Activated T-cell treated with anti-CD3 and anti-CD28 coated beads for 48 hours (primary cell): ENCODE measurements at regions not wholly inside any gene's neighbourhood (a gene's known extent, or its start where the extent isn't known, plus 50 kb on each side); places are given as distances from the start of the nearest gene placed in this dataset.
A peak's percentile ranks its signal among the peaks of the same experiment; 100 is the strongest.

Source experiments
- DNase-seq: peaks from one replicate; pipeline ENCODE4 v3.0.0-alpha.2; 2020; ENCODE audit warnings: low read depth

DNA sequence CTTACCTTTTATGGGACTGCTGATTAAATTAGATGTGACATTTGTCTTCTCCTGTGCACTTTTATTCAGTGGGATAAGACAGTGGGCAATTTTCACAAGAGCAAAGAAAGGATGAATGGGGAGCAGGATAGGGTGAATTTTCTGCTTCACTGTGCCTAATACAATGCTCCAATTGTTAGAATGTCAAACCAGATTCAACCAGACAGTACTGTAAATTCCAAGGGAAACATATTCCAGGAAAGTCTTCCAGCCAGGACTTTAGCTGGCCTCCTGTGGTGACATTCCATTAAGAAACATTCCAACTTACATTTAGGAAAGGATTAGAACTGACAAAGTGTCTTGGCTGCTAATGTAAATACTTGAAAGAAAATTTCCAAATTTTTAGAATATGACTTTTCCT is 100.1 kb upstream of the PROK2 start:
- no peak for DNase-seq

DNA sequence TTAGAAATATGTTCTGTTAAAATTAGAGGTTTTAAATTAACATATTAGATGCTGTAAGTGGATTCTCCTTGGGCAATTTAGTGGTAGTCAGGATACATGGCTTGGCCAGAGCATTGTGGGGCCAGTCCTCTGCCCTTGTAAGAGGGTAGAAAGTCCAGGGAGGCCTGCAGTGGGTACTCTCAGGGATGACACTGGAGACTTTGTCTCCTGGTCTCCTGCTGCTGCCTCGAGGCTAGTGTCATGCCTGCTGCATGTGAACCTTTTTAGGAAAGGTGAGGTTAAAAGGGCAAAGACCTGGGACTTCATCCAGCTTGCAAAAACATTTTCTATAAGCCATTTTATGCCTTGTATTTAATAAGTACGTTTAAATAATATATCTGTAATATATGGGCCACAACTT is 96.8 kb upstream of the PROK2 start:
- no peak for DNase-seq

DNA sequence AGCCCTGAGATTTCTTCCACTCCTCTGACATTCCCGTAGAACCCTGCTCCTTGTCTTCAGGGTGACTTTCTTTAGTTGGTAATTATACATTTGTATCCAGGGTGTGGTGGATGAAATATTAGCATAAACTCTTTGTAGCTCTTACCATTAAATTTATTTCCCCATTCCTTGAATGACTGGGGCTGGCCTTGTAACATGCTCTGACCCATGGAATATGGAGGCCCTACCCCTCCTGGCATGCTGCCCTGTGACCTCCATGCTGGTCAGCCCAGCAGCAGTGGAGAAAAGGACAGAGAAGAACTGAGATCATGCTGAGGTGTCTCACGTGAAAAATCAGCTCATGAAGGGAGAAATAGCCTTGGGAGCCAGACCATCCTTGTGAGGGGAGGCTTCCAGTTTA is 96.1 kb upstream of the PROK2 start:
- no peak for DNase-seq

DNA sequence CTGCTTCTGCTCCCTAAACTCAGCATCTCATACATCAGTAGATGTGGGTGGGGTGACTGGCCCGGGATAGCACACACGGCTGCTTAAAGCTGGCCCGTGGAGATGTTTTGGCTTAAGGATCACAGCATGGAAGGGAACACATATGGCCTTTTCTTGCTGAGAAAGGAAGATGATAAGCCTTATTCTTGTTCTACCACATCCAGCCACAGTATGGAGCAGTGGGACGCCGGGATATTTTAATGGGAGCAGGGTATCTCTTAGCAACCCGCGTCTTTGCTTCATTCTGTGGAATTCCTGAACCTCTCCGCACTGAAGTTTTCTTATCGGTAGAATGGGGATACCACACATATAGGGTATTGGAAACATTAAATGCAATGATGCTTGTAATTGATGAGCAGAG is 94.1 kb upstream of the PROK2 start:
- no peak for DNase-seq

DNA sequence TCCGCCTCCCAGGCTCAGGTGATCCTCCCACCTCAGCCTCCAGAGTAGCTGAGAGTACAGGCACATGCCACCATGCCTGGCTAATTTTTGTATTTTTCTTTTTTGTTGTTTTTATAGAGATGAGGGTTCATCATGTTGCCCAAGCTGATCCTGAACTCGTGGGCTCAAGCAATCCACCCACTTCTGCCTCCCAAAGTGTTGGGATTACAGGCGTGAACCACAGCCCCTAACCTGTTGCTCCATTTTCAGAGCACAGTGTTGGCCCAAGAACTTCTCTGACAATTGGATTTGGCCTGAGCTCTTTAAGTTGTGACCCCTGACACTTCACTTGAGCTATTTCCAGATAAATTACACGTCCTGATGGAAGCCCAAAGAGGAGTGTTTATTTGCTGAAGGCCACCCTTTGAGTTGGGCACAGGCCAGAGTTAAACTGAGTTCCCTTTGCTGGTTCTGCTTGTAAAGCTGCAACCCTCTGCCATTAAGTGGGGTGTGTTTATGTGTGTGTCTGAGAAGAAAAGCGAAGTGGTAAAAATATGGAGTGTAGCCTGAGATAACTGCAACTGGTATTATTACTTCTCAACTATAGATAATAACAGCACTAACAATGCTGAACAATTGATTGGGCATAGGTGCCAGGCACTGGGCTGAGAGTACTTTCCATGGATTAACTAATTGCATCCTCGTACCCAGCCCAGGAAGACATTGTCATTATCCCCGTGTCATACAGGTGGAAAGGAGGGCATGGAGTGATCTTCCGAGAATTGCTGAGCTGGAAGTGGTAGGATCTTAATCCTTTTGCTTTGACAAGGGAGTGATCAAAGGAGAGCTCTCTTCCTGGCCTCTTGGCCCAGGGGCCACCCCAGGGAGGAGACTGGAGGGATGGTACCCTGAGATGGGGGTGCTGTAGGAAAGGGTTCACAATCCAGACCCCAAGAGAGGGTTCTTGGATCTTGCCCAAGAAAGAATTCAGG is 91.5 kb upstream of the PROK2 start:
- DNase-seq = no peak

DNA sequence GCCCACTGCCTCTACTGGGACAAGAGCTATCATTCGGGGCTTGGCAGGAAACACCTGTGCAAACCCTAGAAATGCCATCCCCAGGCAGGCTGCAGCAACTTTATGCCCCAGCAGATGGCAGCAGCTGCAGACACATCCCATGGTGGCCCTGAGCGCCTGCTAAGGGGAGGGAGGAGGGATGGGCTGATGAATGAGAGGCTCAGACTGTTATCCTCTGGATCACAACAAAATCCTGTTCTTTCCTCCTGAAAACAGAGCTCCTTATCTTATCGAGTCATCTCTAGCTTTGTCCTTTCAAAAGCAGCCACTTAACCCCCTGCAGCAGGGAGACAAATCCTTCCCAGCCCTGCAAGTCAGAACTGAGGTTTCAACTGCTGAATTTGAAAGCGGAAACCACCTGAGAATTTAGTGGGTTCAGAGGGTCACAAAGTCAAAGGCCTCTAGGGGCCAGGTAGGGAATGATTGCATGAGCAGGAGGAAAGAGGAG is 90.6 kb upstream of the PROK2 start:
- DNase-seq = peak; percentile 74

DNA sequence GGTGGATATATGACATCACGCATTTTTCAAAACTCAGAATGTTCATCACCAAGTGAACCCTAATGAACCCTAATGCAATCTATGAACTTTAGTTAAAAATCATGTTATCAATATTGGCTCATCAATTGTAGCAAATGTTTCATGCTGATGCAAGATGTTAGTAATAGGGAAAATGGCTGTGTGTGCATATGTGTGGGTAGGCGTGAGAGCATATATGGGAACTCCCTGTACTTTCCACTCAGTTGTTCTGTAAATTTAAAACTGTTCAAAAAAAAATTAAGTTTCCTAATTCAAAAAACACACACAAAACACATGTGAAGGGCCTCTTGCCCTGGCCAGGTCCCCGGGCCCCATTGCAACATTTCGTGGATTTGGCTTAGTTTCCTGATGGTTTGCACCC is 89.7 kb upstream of the PROK2 start:
- DNase-seq = no peak

DNA sequence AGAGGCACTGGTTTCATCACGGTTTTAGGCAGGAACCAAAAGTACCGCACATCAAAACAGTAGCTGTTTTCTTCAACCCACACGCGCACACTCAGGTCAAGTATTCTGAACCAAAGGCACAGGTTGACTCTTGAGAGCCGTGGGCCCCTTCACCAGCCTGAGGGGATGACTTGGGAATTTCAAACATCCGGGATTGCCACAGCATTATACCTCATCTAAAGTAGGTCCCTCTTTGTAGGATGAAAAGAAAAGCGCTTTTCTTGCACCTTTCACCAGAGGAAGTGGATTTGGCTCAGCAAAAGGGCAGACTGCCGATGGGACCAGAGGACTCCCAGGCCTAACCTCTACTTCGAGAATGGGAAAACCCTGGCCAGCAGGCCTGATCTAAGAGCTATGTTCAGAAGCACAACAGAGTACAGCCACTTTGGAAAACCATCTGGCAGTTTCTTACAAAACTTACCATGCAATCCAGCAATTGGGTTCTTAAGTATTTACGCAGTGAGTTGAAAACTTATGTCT is 88.2 kb upstream of the PROK2 start:
- no peak for DNase-seq

DNA sequence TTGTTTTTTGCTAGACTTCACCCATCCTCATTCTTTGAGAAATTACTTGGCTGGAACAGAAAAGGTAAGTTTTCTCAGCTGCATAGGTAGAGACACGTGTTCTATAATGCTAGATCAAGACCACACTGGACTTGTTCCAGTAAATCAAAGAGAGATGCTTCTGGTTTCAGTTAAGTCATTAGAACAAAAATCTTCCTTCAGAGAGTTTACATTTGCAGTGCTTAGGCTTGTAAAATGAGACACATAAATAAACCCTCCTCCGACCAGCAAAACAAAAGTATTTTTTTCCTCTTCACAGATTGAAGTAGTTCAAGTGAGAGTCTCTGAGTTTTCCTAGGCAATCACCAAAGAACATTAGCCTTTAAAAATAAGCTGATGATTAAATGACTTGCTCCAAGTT is 87.3 kb upstream of the PROK2 start:
- DNase-seq = no peak

DNA sequence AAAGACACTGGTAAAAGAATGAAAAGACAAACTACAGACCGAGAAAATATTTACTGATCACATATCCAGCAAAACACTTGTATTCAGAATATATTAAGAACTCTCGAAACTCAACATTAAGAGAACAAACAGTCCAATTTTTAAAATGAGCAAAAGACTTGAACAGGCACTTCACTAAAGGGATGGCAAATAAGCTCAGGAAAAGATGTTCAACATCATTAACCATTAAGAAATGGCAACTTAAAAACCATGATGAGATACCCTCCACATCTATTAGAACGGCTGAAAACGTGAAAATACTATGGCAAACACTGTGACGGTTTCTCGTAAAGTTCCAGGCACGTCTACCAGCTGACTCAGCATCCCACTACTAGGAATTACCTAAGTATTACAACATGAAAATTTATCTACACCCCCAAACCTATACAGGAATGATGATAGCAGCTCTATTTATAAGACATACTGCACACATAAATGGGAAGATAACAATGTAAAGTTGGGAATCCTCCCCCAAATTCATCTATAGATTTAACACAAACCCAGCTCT is 86.1 kb upstream of the PROK2 start:
- no peak for DNase-seq

DNA sequence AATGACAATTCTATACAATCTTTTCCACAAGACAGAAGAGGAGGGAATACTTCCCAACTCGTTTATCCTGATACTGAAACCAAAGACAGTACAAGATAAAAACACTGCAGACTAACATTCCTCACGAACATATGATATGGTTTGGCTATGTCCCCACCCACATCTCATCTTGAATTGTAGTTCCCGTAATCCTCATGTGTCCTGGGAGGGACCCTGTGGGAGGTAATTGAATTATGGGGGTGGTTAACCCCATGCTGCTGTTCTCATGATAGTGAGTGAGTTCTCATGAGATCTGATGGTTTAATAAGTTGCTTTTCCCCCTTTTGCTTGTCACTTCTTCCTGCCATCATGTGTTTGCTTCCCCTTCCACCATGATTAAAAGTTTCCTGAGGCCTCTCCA is 83.9 kb upstream of the PROK2 start:
- no peak for DNase-seq

DNA sequence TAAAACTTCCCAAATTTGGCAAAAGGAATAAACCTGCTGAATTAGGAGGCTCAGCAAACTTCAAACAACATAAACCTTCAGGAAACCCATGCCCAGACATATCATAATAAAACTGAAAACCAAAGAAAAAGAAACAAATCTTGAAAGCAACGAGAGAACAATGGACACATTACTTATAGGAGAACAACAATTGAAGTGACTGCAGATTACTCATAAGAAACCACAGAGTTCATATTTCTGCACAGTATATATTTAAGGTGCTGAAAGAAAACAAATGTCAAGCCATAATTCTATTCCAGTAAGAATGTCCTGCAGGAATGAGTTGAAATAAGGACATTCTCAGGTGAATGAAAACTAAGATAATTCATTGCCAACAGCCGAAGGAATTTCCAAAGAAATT is 80.8 kb upstream of the PROK2 start:
- no peak for DNase-seq

DNA sequence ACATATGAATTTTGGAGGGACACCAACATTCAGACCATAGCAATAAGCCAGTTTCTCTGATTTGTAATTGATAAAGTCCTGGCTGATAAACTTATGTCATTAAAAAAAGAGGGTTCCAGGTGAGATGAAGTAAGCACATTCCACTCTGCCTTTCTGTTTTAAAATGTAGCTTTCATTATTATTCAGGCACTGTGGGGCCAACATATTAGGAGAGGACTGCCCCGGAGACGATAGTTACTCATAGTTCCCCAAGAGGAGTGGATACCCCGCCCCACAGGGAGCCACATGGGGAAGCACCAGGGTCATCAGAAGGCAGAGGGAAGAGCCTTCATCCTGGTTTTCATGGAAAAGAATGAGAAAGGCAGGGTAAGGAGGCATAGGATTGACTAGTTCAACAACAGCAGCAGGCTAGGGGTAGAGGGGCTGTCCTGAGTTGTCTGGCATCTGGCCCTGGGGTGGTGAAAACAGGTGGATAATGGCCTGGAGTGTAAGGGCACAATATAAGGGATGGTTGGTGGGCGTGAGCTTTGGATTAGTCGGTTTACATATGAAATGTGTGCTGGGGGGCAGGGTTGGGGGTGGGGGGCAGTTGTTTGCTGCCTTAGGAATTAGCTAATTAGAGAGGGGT is 78.7 kb upstream of the PROK2 start:
- no peak for DNase-seq

DNA sequence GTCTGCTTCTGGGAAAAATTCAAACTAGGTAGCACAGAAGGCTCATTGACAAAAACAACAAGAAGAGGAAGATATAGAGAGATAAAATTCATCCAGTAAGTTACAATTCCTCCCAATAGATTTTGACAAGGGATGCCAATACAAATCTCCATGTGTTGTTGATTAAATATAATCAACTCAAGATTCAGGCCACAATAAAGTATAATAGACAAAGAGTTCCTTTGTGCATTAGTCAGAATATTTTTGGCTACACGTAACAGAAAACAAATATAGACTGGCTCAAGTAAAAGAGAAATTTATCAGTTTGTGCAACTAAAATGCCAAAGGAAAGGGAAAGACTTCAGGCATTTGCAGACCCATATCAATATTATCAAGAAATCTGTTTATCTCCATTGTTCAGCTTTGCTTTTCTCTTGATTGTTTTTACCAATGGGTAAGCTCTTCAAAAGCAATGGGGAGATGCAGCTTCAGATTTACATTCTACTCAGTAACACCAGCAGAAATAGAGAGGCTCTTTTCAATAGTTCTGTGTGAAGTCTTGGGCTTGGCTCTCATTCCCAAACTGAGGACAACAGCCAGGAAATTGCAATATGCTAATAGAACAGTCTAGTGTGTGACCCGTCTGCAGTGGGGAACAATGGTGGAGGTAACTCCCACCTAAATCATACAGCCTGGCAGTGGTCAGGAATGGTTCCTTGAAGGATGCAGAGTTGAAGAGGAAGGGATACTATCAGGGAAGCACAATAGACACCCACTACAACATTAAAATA is 77.6 kb upstream of the PROK2 start:
- DNase-seq = no peak

DNA sequence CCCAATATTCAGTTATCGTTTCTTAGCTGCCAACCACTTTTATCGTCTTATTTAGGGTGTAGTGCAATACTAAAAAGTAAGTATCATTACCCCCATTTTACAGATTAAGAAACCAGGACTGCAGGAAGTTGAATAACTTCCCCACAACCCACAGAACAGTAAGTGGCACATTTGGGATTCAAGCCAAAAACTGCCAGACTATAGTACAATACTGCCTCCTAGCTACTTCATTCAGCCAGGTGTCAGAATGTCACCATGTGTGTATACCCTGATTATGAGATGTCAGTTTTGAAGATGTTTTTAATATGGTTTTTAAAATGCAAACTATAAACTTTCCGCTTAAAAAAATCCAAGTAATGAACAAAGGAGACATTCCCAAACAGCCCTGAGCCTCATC is 74.2 kb upstream of the PROK2 start:
- no peak for DNase-seq

DNA sequence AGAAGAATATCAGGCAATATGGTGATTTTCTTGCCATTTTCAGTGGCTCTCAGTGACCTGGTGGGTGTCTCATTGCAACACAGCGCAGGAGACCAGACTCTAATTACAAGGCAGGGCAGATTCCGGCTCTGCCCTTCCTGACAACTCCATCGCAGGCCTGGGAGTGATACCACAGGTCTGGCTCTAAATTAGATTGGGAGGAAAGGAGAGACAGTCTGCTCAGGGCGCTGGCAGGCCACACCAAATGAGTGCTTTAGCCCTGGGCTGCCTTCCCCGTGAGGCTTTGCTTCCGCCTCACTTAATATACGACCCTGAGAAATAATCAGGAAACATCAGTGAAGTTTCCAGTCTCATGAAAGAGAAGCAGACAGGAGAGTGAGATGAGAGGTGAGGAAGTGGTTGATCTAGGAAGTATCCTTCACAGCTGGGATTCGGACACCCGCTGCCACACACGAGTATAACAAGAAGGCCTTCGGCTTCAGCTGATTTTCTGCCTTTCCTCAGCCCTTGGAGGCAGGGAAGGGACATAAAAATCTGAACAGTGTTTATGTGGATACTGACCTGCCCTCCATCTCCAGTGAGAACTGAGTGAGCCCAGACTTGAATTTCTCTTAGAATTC is 73.7 kb upstream of the PROK2 start:
- no peak for DNase-seq

DNA sequence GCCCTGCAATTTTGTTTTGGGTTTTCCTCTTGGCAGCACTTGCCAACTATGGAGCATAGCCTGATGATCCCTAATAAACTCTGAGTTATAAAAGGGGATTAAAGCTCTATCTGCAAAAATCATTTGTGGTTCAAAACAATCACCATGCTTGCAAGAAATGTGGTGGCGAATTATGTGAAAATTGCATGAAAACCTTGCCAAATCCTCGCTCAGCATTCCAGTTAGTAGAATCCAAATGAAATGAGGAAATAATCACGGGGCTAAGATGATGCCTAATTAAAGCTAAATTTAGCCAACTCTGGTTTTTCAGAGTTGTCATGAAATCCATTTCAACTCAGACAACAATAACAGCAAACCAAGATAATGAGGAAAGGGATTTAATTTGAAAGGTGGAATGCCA is 73.0 kb upstream of the PROK2 start:
- DNase-seq = no peak

DNA sequence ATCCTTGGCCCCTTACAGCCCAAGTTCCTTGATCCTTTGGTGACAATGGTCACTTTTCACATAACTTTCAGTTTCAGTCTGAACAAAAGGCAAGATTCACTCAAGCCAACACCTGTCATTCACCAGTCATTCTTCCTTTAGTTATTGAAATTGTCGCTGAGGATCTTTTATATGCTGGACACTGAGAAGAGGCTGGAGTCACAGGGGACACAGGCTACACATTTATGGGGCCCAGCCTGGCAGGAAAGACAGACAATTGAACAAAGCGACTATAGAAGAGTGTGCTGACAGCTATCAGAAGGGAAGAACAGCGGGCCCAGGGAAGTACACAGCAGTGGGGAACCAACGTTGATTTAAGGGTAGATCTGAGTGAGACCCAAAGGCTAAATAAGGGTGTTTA is 69.8 kb upstream of the PROK2 start:
- no peak for DNase-seq

DNA sequence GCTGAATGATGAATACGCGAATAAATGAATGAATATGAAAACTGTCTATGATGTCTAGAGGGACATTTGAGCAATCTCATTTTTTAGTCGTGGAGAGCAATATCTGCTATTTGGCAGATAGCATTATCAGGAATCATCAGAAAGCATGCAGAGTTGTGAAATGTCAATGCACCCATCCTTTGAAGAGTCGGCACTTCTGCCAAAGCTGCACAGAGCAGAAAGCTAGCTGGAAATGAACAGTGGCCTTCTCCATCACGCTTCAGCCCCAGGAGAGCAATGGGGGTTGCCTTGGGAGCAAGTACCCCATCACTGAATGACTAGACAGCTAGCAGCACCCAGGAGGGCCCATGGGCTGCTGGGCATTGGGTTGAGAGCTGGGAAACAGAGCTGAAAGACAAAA is 69.1 kb upstream of the PROK2 start:
- DNase-seq = no peak

DNA sequence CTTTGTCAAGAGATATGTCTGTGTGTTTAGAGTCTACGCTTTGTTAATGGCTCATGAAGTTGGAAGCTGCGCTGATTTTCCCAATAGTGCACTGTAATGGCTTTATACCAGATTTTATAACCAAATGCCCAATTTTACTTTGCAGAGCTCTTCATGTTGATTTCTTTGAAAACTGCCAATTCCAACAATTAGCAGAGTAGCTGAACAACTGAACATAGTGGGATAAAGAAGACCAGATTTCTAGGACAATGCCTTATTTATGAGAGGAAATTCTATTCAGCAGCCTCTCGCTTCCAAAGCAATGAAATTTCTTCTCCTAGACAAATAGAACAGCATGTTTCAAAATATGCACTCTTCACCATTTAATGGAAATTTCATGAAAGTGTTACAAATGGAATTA is 66.9 kb upstream of the PROK2 start:
- no peak for DNase-seq

DNA sequence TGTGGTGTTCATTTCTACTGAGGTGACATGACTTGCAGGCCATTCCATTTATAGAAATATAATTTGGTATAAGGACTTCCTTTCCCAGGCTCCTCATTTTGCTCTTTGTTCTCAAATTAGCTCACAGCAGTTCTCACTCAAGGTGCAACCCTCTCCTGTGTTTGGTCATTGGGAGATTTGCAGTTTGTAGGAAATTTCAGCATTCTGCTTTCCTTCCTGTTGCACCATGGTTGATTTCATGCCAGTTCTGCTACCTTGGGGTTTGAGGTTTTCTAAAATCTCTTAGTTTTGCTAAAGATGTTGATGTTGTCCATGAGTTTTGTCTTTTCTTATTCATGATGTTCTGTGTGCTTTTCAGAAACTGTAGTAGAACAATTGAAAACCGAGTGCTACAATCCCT is 65.7 kb upstream of the PROK2 start:
- no peak for DNase-seq

DNA sequence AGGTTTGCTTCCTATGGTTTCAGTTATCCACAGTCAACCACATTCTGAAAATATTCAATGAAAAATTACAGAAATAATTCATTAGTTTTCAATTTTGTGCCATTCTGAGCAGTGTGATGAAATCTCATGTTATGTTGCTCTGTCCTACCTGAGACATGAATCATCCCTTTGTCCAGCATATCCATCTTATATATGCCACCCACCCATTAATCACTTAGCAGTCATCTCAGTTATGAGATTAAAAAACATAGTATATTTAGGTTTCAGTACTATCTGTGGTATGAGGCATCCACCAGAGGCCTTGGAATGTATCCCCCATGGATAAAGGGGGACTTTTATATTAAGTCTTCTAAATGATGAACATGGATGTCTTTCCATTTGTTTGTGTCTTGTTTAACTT is 64.7 kb upstream of the PROK2 start:
- no peak for DNase-seq
